Posterior cingulate gyrus (tissue), 11 donors: ENCODE measurements at regions not wholly inside any gene's neighbourhood (a gene's known extent, or its start where the extent isn't known, plus 50 kb on each side); places are given as distances from the start of the nearest gene placed in this dataset.
A peak's percentile ranks its signal among the peaks of the same experiment; 100 is the strongest.
"Not testable (repeated sequence)": the region's sequence is repeated elsewhere in the genome, so short reads cannot be mapped to it uniquely, and the experiment has no call there.

Experiments used
- DNase-seq, 10 donors: peaks; one replicate each; pipeline versions ENCODE4 v3.0.0 to v3.0.0-alpha.2; 2020 to 2021; ENCODE audit warnings: mixed read lengths in 3 of 10
- intact Hi-C: fragments of 100-400 bp; cut with DNase I; formaldehyde crosslinking; loops from one replicate; pipeline ENCODE4 v1.15.1; 2023

- intact Hi-C loops = not testable (repeated sequence)
- DNase-seq = peak in 1 of 10 donors; percentile 32
Measured at GRCh38 chr3:75362086-75362784, 301.9 kb upstream of the FRG2C start.

DNA sequence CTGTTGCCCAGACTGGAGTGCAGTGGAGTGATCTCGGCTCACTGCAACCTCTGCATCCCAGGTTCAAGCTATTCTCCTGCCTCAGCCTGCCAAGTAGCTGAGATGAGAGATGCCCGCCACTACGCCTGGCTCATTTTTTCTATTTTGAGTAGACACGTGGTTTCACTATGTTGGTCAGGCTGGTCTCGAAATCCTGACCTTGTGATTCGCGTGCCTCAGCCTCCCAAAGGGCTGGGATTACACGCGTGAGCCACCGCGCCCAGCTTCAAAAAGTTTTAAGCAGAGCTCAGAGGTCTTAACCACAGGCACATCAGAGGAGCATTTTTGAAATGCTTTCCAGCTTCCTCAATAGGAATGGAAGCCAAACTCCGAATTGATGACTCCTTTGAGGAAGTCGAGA is 291.2 kb upstream of the FRG2C start:
- DNase-seq, intact Hi-C loops: not testable (repeated sequence)

- intact Hi-C loops, DNase-seq: not testable (repeated sequence)
Measured at GRCh38 chr3:75379840-75380239, 284.3 kb upstream of the FRG2C start.

- DNase-seq = no peak
- intact Hi-C loops = no loop called here
Measured at GRCh38 chr3:75380276-75380771, 283.8 kb upstream of the FRG2C start.

DNA sequence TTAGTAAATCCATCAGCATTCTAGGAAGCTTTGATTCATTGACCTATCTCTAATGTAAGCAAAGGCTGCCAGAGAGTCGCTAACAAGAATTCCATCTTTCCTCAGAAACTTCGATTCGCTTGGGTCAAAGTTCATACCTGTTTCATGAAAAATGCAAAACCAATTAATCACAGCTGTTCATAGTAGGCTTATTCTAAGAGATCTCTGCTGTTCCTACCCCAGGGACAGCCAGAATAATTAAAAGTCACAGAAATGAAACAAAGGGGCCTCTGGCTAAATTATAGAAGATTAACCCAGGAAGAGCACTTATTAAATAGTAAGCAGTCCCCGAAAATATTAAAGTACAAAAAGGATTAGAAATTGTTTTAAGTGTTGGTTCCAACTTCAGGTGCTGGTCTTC is 280.1 kb upstream of the FRG2C start:
- intact Hi-C loops, DNase-seq: not testable (repeated sequence)

GRCh38 chr3:75388486-75389124 is 275.5 kb upstream of the FRG2C start:
- peak in 1 of 10 donors; percentile 15 for DNase-seq
- intact Hi-C loops = not testable (repeated sequence)

DNA sequence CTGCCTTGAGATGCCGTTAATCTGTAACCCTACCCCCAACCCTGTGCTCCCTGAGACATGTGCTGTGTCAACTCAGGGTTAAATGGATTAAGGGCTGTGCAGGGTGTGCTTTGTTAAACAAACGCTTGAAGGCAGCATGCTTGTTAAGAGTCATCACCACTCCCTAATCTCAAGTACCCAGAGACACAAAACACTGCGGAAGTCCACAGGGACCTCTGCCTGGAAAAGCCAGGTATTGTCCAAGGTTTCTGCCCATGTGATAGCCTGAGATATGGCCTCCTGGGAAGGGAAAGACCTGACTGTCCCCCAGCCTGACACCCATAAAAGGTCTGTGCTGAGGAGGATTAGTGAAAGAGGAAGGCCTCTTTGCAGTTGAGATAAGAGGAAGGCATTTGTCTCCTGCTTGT is 270.8 kb upstream of the FRG2C start:
- intact Hi-C loops = not testable (repeated sequence)
- peak in 1 of 10 donors; percentile 17 for DNase-seq

DNA sequence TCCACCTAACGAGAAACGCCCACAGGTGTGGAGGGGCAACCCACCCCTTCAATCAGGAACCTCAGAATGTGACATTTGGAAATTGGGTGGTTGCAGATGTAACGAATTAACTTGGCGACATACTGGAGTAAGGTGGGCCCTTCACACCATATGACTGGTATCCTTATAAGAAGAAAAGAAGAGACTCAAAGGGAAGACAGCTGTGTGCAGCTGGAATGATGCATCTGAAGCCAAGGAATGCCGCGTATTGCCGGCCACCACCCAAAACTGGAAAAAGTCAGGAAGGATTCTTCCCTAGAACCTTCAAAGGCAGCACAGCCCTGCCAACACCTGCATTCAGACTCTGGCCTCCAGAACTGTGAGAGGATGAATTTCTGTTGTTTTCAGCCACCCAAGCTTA is 270.0 kb upstream of the FRG2C start:
- DNase-seq, intact Hi-C loops: not testable (repeated sequence)

DNA sequence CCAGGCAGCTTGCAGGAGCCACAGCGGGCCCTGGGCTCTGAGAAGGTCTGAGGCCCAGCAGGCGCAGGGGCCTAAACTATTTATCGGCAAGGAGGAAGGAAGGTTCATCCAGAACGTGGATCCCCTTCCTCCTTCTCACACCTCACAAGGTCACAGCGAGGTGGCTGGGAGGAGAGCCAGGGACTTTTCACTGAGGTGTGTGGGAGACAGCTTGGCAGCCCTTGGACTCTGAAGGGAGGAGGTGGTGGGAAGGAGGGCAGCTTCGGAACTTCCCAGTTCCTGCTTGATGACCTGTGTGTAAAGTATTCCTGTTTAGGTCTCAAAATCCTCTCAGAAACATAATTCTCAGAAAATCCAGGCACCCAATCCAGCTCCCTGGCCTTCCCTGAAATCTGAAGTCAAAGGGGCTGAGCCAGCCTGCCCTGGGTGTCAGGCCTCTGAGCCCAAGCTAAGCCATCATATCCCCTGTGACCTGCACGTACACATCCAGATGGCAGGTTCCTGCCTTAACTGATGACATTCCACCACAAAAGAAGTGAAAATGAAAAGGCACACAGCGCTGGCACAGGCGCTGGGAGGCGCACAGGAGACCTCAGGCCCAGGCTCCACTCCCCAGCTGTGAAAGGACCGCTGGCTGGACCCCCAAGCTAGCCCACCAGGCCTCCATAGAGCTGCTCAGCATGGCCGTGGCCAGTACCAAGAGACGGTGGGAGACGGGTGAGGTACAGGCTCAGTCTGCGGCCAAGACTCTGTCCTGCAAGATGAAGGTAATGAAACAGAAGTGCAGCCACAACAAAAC is 269.4 kb upstream of the FRG2C start:
- intact Hi-C loops = not testable (repeated sequence)
- peak in 1 of 10 donors; percentile 66 for DNase-seq

DNA sequence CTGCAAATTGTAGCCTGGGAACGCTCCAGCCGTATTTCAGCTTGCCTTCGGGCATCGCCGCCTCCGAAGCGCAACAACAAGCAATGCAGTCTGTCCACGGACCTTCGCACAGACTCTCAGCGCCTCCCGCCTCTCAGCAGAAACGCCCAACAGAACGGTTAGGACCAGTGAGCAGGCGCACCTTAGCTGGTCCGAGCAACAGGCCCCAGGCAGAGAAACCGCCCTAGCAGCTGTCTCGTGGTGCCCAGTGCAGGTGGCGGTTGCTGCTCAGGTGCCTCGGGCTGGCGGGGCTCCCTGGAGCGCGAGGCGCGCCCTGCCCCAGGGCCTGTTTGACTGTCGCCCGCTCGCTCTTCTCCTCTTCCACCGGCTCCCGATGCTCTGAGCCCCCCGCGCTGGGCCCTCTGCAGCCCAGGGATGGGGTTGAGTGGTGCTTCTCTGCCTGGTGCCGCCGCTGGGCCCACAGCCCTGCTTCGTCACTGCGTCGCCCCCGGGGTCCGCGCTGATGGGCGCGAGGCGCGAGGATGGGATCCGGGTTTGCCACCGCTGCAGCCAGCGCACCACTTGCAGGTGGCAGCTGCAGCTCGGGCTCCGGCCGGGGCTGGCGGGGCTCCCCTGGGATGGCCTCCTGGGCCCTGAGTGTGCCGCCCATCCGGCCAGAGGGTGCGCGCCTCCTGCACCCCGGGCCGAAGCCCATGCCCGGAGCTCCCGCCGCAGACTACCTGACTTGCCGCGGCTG is 268.4 kb upstream of the FRG2C start:
- intact Hi-C loops = no loop called here
- peak in 1 of 10 donors; percentile 77 for DNase-seq

GRCh38 chr3:75396316-75396802 is 267.8 kb upstream of the FRG2C start:
- intact Hi-C loops = no loop called here
- DNase-seq = peak in 3 of 10 donors; percentile 4 to 77 (median 11)

- intact Hi-C loops = not testable (repeated sequence)
Measured at GRCh38 chr3:75397486-75397885, 266.6 kb upstream of the FRG2C start.

DNA sequence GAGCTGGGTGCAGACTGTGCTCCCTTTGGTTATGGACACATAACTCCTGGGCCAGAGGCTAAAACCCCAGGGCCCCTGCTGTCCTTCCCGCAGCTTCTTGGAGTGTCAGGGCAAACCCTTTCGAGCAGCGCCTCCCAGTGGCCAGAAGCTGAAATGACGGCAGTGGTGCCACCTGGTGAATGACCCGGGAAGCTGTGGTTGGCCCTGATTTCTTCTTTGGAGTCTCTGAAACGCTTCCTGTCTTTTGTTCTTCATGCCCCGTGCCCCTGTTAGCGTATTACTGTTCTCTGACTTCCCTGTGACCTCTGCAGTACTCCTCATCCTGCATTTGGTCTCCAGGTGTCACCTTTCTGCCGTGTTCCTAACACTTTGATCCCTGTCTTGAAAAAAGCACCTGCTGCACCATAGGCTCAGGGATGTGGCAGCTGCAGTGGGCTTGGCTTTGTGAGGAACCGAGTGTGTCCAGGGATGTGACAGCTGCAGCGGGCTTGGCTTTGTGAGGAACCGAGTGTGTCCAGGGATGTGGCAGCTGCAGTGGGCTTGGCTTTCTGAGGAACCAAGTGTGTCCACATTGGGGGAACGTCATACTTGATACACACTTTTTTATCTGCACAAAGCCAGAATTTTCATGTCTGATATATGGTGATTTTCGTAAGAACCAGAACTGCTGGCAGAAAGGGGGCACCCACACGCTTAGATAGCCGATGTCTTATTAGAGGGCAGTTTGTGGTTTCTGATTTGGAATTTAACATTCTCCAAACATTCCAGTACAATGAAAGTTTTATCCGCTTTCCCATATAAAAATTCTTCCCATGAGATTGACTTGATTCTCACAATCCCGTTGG is 241.8 kb upstream of the FRG2C start:
- DNase-seq = peak in 8 of 10 donors; percentile 38 to 92 (median 59)
- intact Hi-C loops = loop anchor here (2.0 to 10.0 kb wide), 2 partner anchors 128 to 168 kb away; no protein-coding TSS in a partner anchor

More at GRCh38 chr3:75397486-75397885, 266.6 kb upstream of the FRG2C start:
- peak in 1 of 10 donors; percentile 74 for DNase-seq

GRCh38 chr3:75425379-75425778 is 238.7 kb upstream of the FRG2C start:
- peak in 2 of 10 donors; percentile 45 to 57 for DNase-seq
- intact Hi-C loops = loop anchor here (10.0 kb wide), 1 partner anchor 171 kb away; no protein-coding TSS in a partner anchor

GRCh38 chr3:75427486-75427885 is 236.6 kb upstream of the FRG2C start:
- intact Hi-C loops = loop anchor here (10.0 kb wide), 1 partner anchor 173 kb away; no protein-coding TSS in a partner anchor
- DNase-seq = peak in 1 of 10 donors; percentile 59

- intact Hi-C loops = loop anchor here (10.0 kb wide), 1 partner anchor 173 kb away; no protein-coding TSS in a partner anchor
- DNase-seq = not testable (repeated sequence)
Measured at GRCh38 chr3:75427906-75428305, 236.2 kb upstream of the FRG2C start.

DNA sequence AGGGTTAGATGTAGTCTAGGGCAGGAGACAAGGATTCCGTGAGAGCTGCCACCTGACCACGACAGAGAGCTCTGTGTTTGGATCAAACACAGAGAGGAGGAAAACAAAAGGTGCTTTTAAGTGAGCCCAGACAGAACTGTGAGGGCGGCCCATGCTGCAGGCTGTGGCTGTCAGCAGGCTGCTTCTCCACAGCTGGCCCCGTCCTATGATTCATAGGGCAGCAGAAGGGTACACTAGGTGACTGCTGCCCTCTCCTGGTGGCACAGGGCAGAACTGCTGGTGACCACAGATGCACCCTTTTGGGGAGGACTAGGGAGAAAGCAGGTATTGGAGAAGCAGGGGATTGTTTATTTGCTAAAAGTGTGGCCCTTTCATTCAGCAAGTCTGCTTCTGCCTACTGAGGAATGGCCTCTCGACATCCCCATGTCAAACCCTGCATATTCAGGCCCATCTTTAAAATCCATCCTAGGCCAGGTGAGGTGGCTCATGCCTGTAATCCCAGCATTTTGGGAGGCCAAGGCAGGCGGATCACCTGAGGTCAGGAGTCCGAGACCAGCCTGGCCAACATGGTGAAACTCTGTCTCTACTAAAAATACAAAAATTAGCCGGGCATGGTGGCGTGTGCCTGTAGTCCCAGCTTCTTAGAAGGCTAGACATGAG is 234.4 kb upstream of the FRG2C start:
- intact Hi-C loops = loop anchor here (10.0 kb wide), 1 partner anchor 175 kb away; no protein-coding TSS in a partner anchor
- peak; percentile 58 to 96 (median 80) for DNase-seq

DNA sequence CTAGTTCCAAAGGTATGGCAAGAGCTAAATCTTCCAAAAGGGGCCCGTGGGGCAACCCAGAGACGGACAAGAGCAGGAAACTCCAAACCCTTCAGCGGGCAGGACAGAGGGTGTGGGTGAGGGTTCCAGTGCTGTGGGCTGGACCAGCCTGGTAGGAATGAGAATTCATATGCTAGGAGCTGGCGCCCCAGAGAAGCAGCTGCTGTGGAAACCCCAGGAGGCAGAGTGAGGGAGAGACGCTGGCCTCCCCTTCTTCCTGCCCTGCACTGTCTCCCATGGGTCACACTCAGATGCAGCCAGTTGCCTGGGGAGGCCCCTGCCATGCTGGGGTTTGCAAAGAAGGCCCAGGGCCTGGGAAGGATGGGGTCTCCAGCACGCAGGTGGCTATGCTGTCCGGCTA is 233.7 kb upstream of the FRG2C start:
- DNase-seq, intact Hi-C loops: not testable (repeated sequence)
